NCI-H2227 (cell line): ENCODE measurements at regions not wholly inside any gene's neighbourhood (a gene's known extent, or its start where the extent isn't known, plus 50 kb on each side); places are given as distances from the start of the nearest gene placed in this dataset.

ENCODE experiments used
- DNase-seq: peaks from one replicate; lab custom pipeline; 2025; ENCODE audit not compliant: unreplicated experiment; lab: John Stamatoyannopoulos, UW

- DNase-seq, result no peak
Observed at GRCh38 chr1:87949711-87950110, 621.0 kb downstream of the LMO4 start.

GRCh38 chr1:87950369-87950768 lies 621.7 kb downstream of the LMO4 start:
- no peak for DNase-seq

- no peak for DNase-seq
Observed at GRCh38 chr1:87951409-87951808, 622.7 kb downstream of the LMO4 start.

- DNase-seq, result no peak
Observed at GRCh38 chr1:87951852-87952251, 623.2 kb downstream of the LMO4 start.

- no peak for DNase-seq
Observed at GRCh38 chr1:87953121-87953520, 624.4 kb downstream of the LMO4 start.

GRCh38 chr1:87953732-87954344 lies 625.2 kb downstream of the LMO4 start:
- DNase-seq, result peak; percentile 56

- no peak for DNase-seq
Observed at GRCh38 chr1:87955038-87955437, 626.4 kb downstream of the LMO4 start.

- DNase-seq, result no peak
Observed at GRCh38 chr1:87956072-87956471, 627.4 kb downstream of the LMO4 start.

GRCh38 chr1:87956750-87957149 lies 628.1 kb downstream of the LMO4 start:
- no peak for DNase-seq

GRCh38 chr1:87957331-87957730 lies 628.7 kb downstream of the LMO4 start:
- DNase-seq, result no peak

GRCh38 chr1:87958201-87958600 lies 629.5 kb downstream of the LMO4 start:
- no peak for DNase-seq

- DNase-seq, result no peak
Observed at GRCh38 chr1:87958716-87959115, 630.0 kb downstream of the LMO4 start.

GRCh38 chr1:87959236-87959635 lies 630.6 kb downstream of the LMO4 start:
- no peak for DNase-seq

- DNase-seq, result no peak
Observed at GRCh38 chr1:87961992-87962391, 633.3 kb downstream of the LMO4 start.

GRCh38 chr1:87963556-87963955 lies 634.9 kb downstream of the LMO4 start:
- no peak for DNase-seq

- no peak for DNase-seq
Observed at GRCh38 chr1:87965193-87965592, 636.5 kb downstream of the LMO4 start.

GRCh38 chr1:87968197-87968955 lies 639.7 kb downstream of the LMO4 start:
- no peak for DNase-seq

GRCh38 chr1:87969040-87969439 lies 640.4 kb downstream of the LMO4 start:
- DNase-seq, result no peak

GRCh38 chr1:87972811-87973210 lies 644.1 kb downstream of the LMO4 start:
- DNase-seq, result no peak

- DNase-seq, result no peak
Observed at GRCh38 chr1:87973896-87974295, 645.2 kb downstream of the LMO4 start.

GRCh38 chr1:87976316-87976715 lies 647.6 kb downstream of the LMO4 start:
- no peak for DNase-seq

GRCh38 chr1:87977145-87977544 lies 648.5 kb downstream of the LMO4 start:
- DNase-seq, result no peak

- no peak for DNase-seq
Observed at GRCh38 chr1:87979079-87979478, 650.4 kb downstream of the LMO4 start.
